ENCODE measurements at regions not wholly inside any gene's neighbourhood (a gene's known extent, or its start where the extent isn't known, plus 50 kb on each side); places are given as distances from the start of the nearest gene placed in this dataset.
"Not testable (repeated sequence)": the region's sequence is repeated elsewhere in the genome, so short reads cannot be mapped to it uniquely, and the experiment has no call there.

DNA sequence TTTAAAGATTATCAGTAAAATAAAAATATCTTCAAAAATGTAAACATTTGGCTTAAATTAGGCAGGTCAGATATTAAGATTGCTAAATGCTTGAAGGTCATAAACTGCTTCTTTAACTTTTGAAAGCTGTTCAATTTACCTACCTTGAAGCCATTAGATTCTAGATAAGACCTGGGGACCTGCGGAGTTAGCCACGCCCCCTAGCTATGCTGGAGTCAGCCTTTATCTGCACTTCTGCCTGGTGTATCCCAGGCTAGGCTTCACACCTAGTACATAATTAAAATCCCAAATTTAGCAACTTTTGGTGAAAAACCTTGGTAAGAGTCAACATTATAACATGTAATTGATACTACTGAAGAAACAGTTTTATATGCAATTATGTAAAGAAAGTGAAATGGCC is 89.9 kb upstream of the PRSS3 start:
- TF ChIP-seq CTCF (conservative IDR thresholded peaks at IDR 0.05; ENCODE audit: low read depth, low read length); EZH2 (IDR thresholded peaks at IDR 0.05; ENCODE audit: low read length, unreplicated experiment); EZH2phosphoT487 (IDR thresholded peaks at IDR 0.05; ENCODE audit: borderline replicate concordance, low read length): not testable (repeated sequence)
